HCT116 (cell line): ENCODE measurements at regions not wholly inside any gene's neighbourhood (a gene's known extent, or its start where the extent isn't known, plus 50 kb on each side); places are given as distances from the start of the nearest gene placed in this dataset.

Experiments used
- ATAC-seq: fragments of 200-7000 bp; cut with Tn5 transposase; 2 replicates; pipeline ENCODE4 v1.9.1; 2020; ENCODE audit warnings: mild to moderate bottlenecking, moderate library complexity
- BruUV-seq: library from RNA; stranded (reverse); fragments of 400-500 nt; replicated peaks from 2 replicates; lab custom pipeline; 2021; lab: Mats Ljungman, UMichigan
- CTCF ChIA-PET: fragments of 300-600 bp; sonication (Branson Sonifier 250); formaldehyde crosslinking; loops from one replicate; lab custom pipeline; 2021; ENCODE audit warnings: antibody characterized with exemption; lab: Charles Lee
- POLR2A ChIA-PET: fragments of 300-600, 350-600 bp; sonication (Branson Sonifier 250); formaldehyde crosslinking; loops from one replicate; lab custom pipeline; 2021; ENCODE audit warnings: antibody characterized with exemption; lab: Charles Lee
- RAD21 ChIA-PET, 2 experiments: fragments of 300-600 bp; sonication (Branson Sonifier 250); formaldehyde crosslinking; loops; one replicate each; lab custom pipeline; 2023; ENCODE audit warnings: low total read pairs in 2 of 2; ENCODE audit not compliant: uncharacterized antibody in 2 of 2, unreplicated experiment in 2 of 2, low non-redundant PET in 1 of 2; lab: Charles Lee
- DNase-seq: peaks from one replicate; pipeline ENCODE4 v3.0.0-alpha.2; 2010; ENCODE audit warnings: low read depth, low spot score
- H2AFZ ChIP-seq: fragments of 200-600 bp; shearing (Covaris generic), sonication (generic); 2 replicates; pipeline ENCODE4 v1.6.1; 2017; ENCODE audit warnings: low read depth, mixed run types, mixed read lengths, antibody characterized with exemption, low read length; ENCODE audit not compliant: poor library complexity, severe bottlenecking
- H3K27ac ChIP-seq: 2 replicates; pipeline ENCODE4 v1.5.1; 2012; ENCODE audit warnings: low read depth, low read length
- H3K27me3 ChIP-seq: fragments of 200-600 bp; sonication (generic); 2 replicates; pipeline ENCODE4 v1.6.1; 2016; ENCODE audit warnings: mixed run types, low read length, mixed read lengths; ENCODE audit not compliant: insufficient read depth
- H3K36me3 ChIP-seq, 2 experiments: fragments of 200-500 bp in 1 of 2; fragments of 200-600 bp in 1 of 2; sonication (Bioruptor generic) in 1 of 2; sonication (generic) in 1 of 2; 2 replicates each; pipeline versions ENCODE4 v1.5.1 to v1.6.1; 2014 to 2016; ENCODE audit warnings: low read length in 2 of 2, inconsistent platforms in 1 of 2, mixed read lengths in 1 of 2, mixed run types in 1 of 2; ENCODE audit not compliant: insufficient read depth in 2 of 2, control insufficient read depth in 1 of 2
- H3K4me1 ChIP-seq, 2 experiments: fragments of 200-600 bp in 1 of 2; sonication (generic) in 1 of 2; 2 replicates each; pipeline versions ENCODE4 v1.5.1 to v1.6.1; 2012 to 2017; ENCODE audit warnings: low read length in 2 of 2, inconsistent platforms in 1 of 2, mild to moderate bottlenecking in 1 of 2, mixed read lengths in 1 of 2, mixed run types in 1 of 2, moderate library complexity in 1 of 2; ENCODE audit not compliant: insufficient read depth in 2 of 2, control insufficient read depth in 1 of 2
- H3K4me2 ChIP-seq: fragments of 200-600 bp; sonication (generic); 2 replicates; pipeline ENCODE4 v1.6.1; 2017; ENCODE audit warnings: mixed run types, low read length, mixed read lengths
- H3K4me3 ChIP-seq, 2 experiments: fragments of 200-600 bp in 1 of 2; sonication (generic) in 1 of 2; replicated peaks in 1 of 2; 2 replicates each; pipeline ENCODE4 v1.5.1; 2011 to 2016; ENCODE audit warnings: low read length in 2 of 2, control low read depth in 1 of 2, low read depth in 1 of 2, mild to moderate bottlenecking in 1 of 2, mixed read lengths in 1 of 2, mixed run types in 1 of 2
- H3K79me2 ChIP-seq: fragments of 200-600 bp; sonication (generic); 2 replicates; pipeline ENCODE4 v1.6.1; 2017; ENCODE audit warnings: mild to moderate bottlenecking, mixed run types, low read length, moderate library complexity, mixed read lengths; ENCODE audit not compliant: insufficient read depth
- H3K9ac ChIP-seq: fragments of 200-600 bp; sonication (generic); 2 replicates; pipeline ENCODE4 v1.6.1; 2016; ENCODE audit warnings: low read length, mixed read lengths
- H3K9me2 ChIP-seq: fragments of 200-600 bp; sonication (generic), shearing (Covaris generic); 2 replicates; pipeline ENCODE4 v1.6.1; 2017; ENCODE audit warnings: mixed run types, mild to moderate bottlenecking, moderate library complexity; ENCODE audit not compliant: insufficient read depth
- H3K9me3 ChIP-seq, 2 experiments: fragments of 200-500 bp in 1 of 2; fragments of 200-600 bp in 1 of 2; sonication (Bioruptor generic) in 1 of 2; sonication (generic) in 1 of 2; 2 replicates each; pipeline ENCODE4 v1.6.1; 2014 to 2017; ENCODE audit warnings: low read length in 2 of 2, mixed read lengths in 2 of 2, inconsistent platforms in 1 of 2, low read depth in 1 of 2, mild to moderate bottlenecking in 1 of 2, mixed run types in 1 of 2, moderate library complexity in 1 of 2; ENCODE audit not compliant: control insufficient read depth in 1 of 2, insufficient read depth in 1 of 2
- H4K20me1 ChIP-seq: fragments of 200-600 bp; sonication (generic), shearing (Covaris generic); 2 replicates; pipeline ENCODE4 v1.6.1; 2017; ENCODE audit warnings: mixed run types, mild to moderate bottlenecking, moderate library complexity; ENCODE audit not compliant: insufficient read depth
- ATF3 ChIP-seq: IDR thresholded peaks from 2 replicates; pipeline ENCODE4 v1.6.1; 2012
- CBX3 ChIP-seq: IDR thresholded peaks from 2 replicates; pipeline ENCODE4 v1.6.1; 2012; ENCODE audit warnings: low read depth
- CEBPB ChIP-seq: IDR thresholded peaks from 2 replicates; pipeline ENCODE4 v1.6.1; 2012; ENCODE audit warnings: low read depth
- ELF1 ChIP-seq: IDR thresholded peaks from 2 replicates; pipeline ENCODE4 v1.6.1; 2012; ENCODE audit warnings: low read depth, borderline replicate concordance
- EZH2 ChIP-seq: fragments of 200-600 bp; sonication (generic); IDR thresholded peaks from 2 replicates; pipeline ENCODE4 v1.6.1; 2017; ENCODE audit warnings: antibody characterized with exemption, mixed run types
- EZH2phosphoT487 ChIP-seq: fragments of 200-600 bp; IDR thresholded peaks from 2 replicates; pipeline ENCODE4 v1.6.1; 2018; ENCODE audit warnings: antibody characterized with exemption, borderline replicate concordance
- FOSL1 ChIP-seq: IDR thresholded peaks from 2 replicates; pipeline ENCODE4 v1.6.1; 2012; ENCODE audit warnings: low read depth
- JUND ChIP-seq: IDR thresholded peaks from 2 replicates; pipeline ENCODE4 v1.6.1; 2012
- POLR2A ChIP-seq: IDR thresholded peaks from 2 replicates; pipeline ENCODE4 v1.7.0; 2011; ENCODE audit warnings: borderline replicate concordance; ENCODE audit not compliant: insufficient read depth, insufficient read length; ENCODE audit errors: extremely low read depth
- POLR2AphosphoS5 ChIP-seq: IDR thresholded peaks from 2 replicates; pipeline ENCODE4 v1.6.1; 2011; ENCODE audit warnings: mild to moderate bottlenecking, low read depth, low read length, moderate library complexity
- RAD21 ChIP-seq: IDR thresholded peaks from 2 replicates; pipeline ENCODE4 v1.6.1; 2012; ENCODE audit warnings: low read depth, mild to moderate bottlenecking
- SRF ChIP-seq: IDR thresholded peaks from 2 replicates; pipeline ENCODE4 v1.6.1; 2012; ENCODE audit warnings: low read depth
- ZBTB33 ChIP-seq: IDR thresholded peaks from 2 replicates; pipeline ENCODE4 v1.6.1; 2011; ENCODE audit warnings: mild to moderate bottlenecking, low read length, moderate library complexity; ENCODE audit not compliant: insufficient replicate concordance; ENCODE audit errors: extremely low read depth
- ZNF274 ChIP-seq: fragments of 200-500 bp; sonication (Bioruptor generic); IDR thresholded peaks from 2 replicates; pipeline ENCODE4 v1.6.1; 2014; ENCODE audit warnings: mild to moderate bottlenecking, low read depth, low read length, inconsistent platforms
- intact Hi-C: fragments of 100-400 bp; cut with micrococcal nuclease; formaldehyde crosslinking; loops from 2 replicates; pipeline ENCODE4 v1.10.0; 2022

DNA sequence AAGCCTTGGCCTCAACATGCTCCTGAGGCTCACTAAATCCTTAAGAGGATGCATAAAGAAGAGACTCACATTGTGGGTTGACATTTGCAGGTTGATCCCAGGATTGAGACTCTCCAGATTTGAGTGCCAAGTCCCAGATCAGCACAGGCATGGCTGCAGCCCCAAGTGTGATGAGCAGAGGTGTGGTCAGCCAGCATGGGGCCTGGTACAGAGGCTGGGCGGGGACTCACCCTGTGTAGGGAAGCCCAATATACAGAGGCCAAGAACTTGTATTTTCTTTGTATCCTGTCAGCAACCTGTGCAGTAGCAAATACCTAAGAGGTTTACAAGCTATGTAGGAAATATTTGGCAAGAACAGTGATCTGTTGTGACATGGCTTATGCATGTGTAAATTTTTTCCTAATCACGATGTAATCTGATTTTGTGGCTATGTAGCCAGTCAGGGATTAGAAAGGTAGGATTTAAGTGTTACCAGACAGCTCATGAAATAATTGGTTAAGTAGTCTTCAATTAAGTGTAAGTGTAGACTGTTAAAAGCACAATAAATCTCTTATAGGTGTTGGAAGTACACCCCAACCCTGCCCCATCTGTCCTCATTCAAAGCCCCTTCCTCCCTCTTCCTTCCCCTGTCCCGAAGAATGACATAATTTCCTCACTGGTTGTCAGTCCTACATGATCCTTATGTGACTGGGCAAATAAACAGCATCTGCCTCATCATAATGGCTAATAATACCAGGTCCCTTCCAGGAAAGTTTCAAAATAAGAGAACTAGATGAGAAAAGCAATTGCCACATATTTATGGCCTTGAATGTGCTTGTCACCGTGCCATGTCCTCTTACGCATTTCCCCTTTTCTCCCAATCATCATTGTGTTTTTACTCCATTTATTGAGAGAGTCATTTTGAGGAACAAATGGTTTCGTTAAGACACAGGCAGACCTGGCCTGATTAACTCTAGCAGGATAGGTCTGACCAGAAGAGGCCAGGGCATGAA, 120.9 kb downstream of the HLX start:
- CTCF ChIA-PET: no interaction called here
- H3K9me2 ChIP-seq: no peaks in the 10 kb centered on the region
- no peak overlapping the region for H3K27ac ChIP-seq
- BruUV-seq: no TSS peak
- RAD21 ChIA-PET: no interaction called here
- no peak overlapping the region for H3K4me2 ChIP-seq
- no peak overlapping the region for H3K4me3 ChIP-seq
- H3K79me2 ChIP-seq: no peaks in the 10 kb centered on the region
- DNase-seq (no peak), ATAC-seq (no peak)
- no peaks in the 10 kb centered on the region for H3K9me3 ChIP-seq
- H3K36me3 ChIP-seq: no peaks in the 10 kb centered on the region
- no peaks in the 10 kb centered on the region for H4K20me1 ChIP-seq
- intact Hi-C loops: no loop called here
- POLR2A ChIA-PET: no interaction called here
- H3K4me1 ChIP-seq: no peaks in the 10 kb centered on the region
- TF ChIP-seq ATF3: no peak
- TF ChIP-seq EZH2phosphoT487: no peak
- no peak for TF ChIP-seq ZBTB33
- no peak for TF ChIP-seq POLR2A
- TF ChIP-seq FOSL1: no peak
- TF ChIP-seq RAD21: no peak
- TF ChIP-seq CBX3: no peak
- TF ChIP-seq EZH2: no peak
- no peak for TF ChIP-seq ELF1
- no peak for TF ChIP-seq CEBPB
- TF ChIP-seq SRF: no peak
- no peak for TF ChIP-seq POLR2AphosphoS5
- no peak for TF ChIP-seq ZNF274
- TF ChIP-seq JUND: no peak
- H3K27me3 ChIP-seq: no peaks in the 10 kb centered on the region
- no peak overlapping the region for H2AFZ ChIP-seq
- H3K9ac ChIP-seq: no peak overlapping the region
